HEK293 (cell line): ENCODE measurements at regions not wholly inside any gene's neighbourhood (a gene's known extent, or its start where the extent isn't known, plus 50 kb on each side); places are given as distances from the start of the nearest gene placed in this dataset.

ENCODE experiments used
- CTCF ChIA-PET: fragments of 350-600 bp; formaldehyde crosslinking; extraction: SDS; loops from one replicate; lab custom pipeline; 2021; ENCODE audit warnings: antibody characterized with exemption; lab: Yijun Ruan, JAX
- POLR2A ChIA-PET: fragments of 300-600 bp; formaldehyde crosslinking; extraction: SDS; loops from one replicate; lab custom pipeline; 2020; ENCODE audit warnings: antibody characterized with exemption, inconsistent platforms; lab: Yijun Ruan, JAX
- H3K27ac ChIP-seq: fragments of 200-500 bp; sonication (Bioruptor generic); 2 replicates; pipeline ENCODE4 v1.5.1; 2014; ENCODE audit warnings: low read depth, low read length, control low read depth, inconsistent platforms; ENCODE audit errors: extremely low read depth
- H3K36me3 ChIP-seq, 2 experiments: fragments of 200-500 bp in 1 of 2; sonication (Bioruptor generic) in 1 of 2; 1 replicate in 1 of 2; 2 replicates in 1 of 2; pipeline ENCODE4 v1.5.1; 2014 to 2017; ENCODE audit warnings: inconsistent platforms in 2 of 2, low read length in 2 of 2; ENCODE audit not compliant: control insufficient read depth in 2 of 2, insufficient read depth in 1 of 2
- H3K4me1 ChIP-seq: fragments of 200-500 bp; sonication (Bioruptor generic); 2 replicates; pipeline ENCODE4 v1.5.1; 2014; ENCODE audit warnings: mild to moderate bottlenecking, low read length, inconsistent platforms; ENCODE audit not compliant: control insufficient read depth, insufficient read depth
- H3K4me3 ChIP-seq: 2 replicates; pipeline ENCODE4 v1.5.1; 2011; ENCODE audit warnings: low read depth, mild to moderate bottlenecking, control low read depth, low read length, moderate library complexity
- H3K9me3 ChIP-seq: fragments of 200-500 bp; sonication (Bioruptor generic); 2 replicates; pipeline ENCODE4 v1.5.1; 2014; ENCODE audit warnings: low read depth, low read length, inconsistent platforms; ENCODE audit not compliant: control insufficient read depth, insufficient read depth
- KLF16 ChIP-seq: fragments of 450-650 bp; formaldehyde crosslinking; IDR thresholded peaks from 2 replicates; pipeline ENCODE4 v1.5.1; 2017; ENCODE audit warnings: missing biosample characterization, missing genetic modification characterization
- KLF7 ChIP-seq: fragments of 450-650 bp; formaldehyde crosslinking; IDR thresholded peaks from 2 replicates; pipeline ENCODE4 v1.5.1; 2016; ENCODE audit warnings: missing biosample characterization, missing genetic modification characterization, borderline replicate concordance
- KLF9 ChIP-seq: fragments of 450-650 bp; formaldehyde crosslinking; IDR thresholded peaks from 2 replicates; pipeline ENCODE4 v1.5.1; 2016; ENCODE audit warnings: missing biosample characterization, missing genetic modification characterization, low read depth
- YY2 ChIP-seq: fragments of 450-650 bp; formaldehyde crosslinking; IDR thresholded peaks from 2 replicates; pipeline ENCODE4 v1.5.1; 2016; ENCODE audit warnings: missing biosample characterization, missing genetic modification characterization
- ZNF155 ChIP-seq: fragments of 450-650 bp; formaldehyde crosslinking; IDR thresholded peaks from 2 replicates; pipeline ENCODE4 v1.5.1; 2016; ENCODE audit warnings: missing biosample characterization, missing genetic modification characterization
- ZNF266 ChIP-seq: fragments of 450-650 bp; formaldehyde crosslinking; IDR thresholded peaks from 2 replicates; pipeline ENCODE4 v1.5.1; 2016; ENCODE audit warnings: missing biosample characterization, missing genetic modification characterization, low read depth
- ZNF473 ChIP-seq: fragments of 450-650 bp; formaldehyde crosslinking; IDR thresholded peaks from 2 replicates; pipeline ENCODE4 v1.5.1; 2017; ENCODE audit warnings: missing biosample characterization, missing genetic modification characterization
- ZNF488 ChIP-seq: fragments of 450-650 bp; formaldehyde crosslinking; IDR thresholded peaks from 2 replicates; pipeline ENCODE4 v1.5.1; 2016; ENCODE audit warnings: missing biosample characterization, missing genetic modification characterization
- ZNF560 ChIP-seq: fragments of 450-650 bp; formaldehyde crosslinking; IDR thresholded peaks from 2 replicates; pipeline ENCODE4 v1.5.1; 2017; ENCODE audit warnings: missing biosample characterization, missing genetic modification characterization, borderline replicate concordance
- ZNF610 ChIP-seq: fragments of 450-650 bp; formaldehyde crosslinking; IDR thresholded peaks from 2 replicates; pipeline ENCODE4 v1.5.1; 2016; ENCODE audit warnings: missing biosample characterization, missing genetic modification characterization, borderline replicate concordance
- ZNF626 ChIP-seq: fragments of 450-650 bp; sonication (Bioruptor Pico); formaldehyde crosslinking; IDR thresholded peaks from 2 replicates; pipeline ENCODE4 v1.5.1; 2018; ENCODE audit warnings: missing biosample characterization, missing genetic modification characterization, inconsistent platforms
- ZNF768 ChIP-seq: fragments of 450-650 bp; formaldehyde crosslinking; IDR thresholded peaks from 2 replicates; pipeline ENCODE4 v1.5.1; 2018; ENCODE audit warnings: missing biosample characterization, mild to moderate bottlenecking, missing genetic modification characterization
- ZNF837 ChIP-seq: fragments of 450-650 bp; formaldehyde crosslinking; IDR thresholded peaks from 2 replicates; pipeline ENCODE4 v1.5.1; 2016; ENCODE audit warnings: missing biosample characterization, missing genetic modification characterization
- TF ChIP-seq, protein P1 (sequence below): fragments of 450-650 bp; formaldehyde crosslinking; IDR thresholded peaks from 2 replicates; pipeline ENCODE4 v1.5.1; 2016; ENCODE audit warnings: missing biosample characterization, missing genetic modification characterization
- TF ChIP-seq, protein P2 (sequence below): fragments of 450-650 bp; formaldehyde crosslinking; IDR thresholded peaks from 2 replicates; pipeline ENCODE4 v1.5.1; 2016; ENCODE audit warnings: missing biosample characterization, missing genetic modification characterization
- TF ChIP-seq, protein P3 (sequence below): fragments of 450-650 bp; formaldehyde crosslinking; conservative IDR thresholded peaks from 2 replicates; pipeline ENCODE4 v1.5.1; 2016; ENCODE audit warnings: low read depth, missing biosample characterization, missing genetic modification characterization
- TF ChIP-seq, protein P4 (sequence below): fragments of 450-650 bp; formaldehyde crosslinking; IDR thresholded peaks from 2 replicates; pipeline ENCODE4 v1.5.1; 2017; ENCODE audit warnings: missing biosample characterization, missing genetic modification characterization

- TF ChIP-seq ZNF266, result no peak
- TF ChIP-seq ZNF768, result no peak
- TF ChIP-seq YY2 (tag by site-specific recombination), result no peak
- TF ChIP-seq KLF9, result no peak
Observed at GRCh38 chr3:82087958-82088357, 326.5 kb upstream of the GBE1 start (continued).

GRCh38 chr3:82085851-82086475 lies 324.5 kb upstream of the GBE1 start:
- Histone ChIP-seq H3K4me3 (no peak overlapping the region), H3K9me3 (no peaks in the 10 kb centered on the region), H3K4me1 (no peaks in the 10 kb centered on the region), H3K27ac (no peak overlapping the region), H3K36me3 (no peaks in the 10 kb centered on the region)
- CTCF ChIA-PET, result no interaction called here
- POLR2A ChIA-PET, result no interaction called here
- TF ChIP-seq, protein P1, sequence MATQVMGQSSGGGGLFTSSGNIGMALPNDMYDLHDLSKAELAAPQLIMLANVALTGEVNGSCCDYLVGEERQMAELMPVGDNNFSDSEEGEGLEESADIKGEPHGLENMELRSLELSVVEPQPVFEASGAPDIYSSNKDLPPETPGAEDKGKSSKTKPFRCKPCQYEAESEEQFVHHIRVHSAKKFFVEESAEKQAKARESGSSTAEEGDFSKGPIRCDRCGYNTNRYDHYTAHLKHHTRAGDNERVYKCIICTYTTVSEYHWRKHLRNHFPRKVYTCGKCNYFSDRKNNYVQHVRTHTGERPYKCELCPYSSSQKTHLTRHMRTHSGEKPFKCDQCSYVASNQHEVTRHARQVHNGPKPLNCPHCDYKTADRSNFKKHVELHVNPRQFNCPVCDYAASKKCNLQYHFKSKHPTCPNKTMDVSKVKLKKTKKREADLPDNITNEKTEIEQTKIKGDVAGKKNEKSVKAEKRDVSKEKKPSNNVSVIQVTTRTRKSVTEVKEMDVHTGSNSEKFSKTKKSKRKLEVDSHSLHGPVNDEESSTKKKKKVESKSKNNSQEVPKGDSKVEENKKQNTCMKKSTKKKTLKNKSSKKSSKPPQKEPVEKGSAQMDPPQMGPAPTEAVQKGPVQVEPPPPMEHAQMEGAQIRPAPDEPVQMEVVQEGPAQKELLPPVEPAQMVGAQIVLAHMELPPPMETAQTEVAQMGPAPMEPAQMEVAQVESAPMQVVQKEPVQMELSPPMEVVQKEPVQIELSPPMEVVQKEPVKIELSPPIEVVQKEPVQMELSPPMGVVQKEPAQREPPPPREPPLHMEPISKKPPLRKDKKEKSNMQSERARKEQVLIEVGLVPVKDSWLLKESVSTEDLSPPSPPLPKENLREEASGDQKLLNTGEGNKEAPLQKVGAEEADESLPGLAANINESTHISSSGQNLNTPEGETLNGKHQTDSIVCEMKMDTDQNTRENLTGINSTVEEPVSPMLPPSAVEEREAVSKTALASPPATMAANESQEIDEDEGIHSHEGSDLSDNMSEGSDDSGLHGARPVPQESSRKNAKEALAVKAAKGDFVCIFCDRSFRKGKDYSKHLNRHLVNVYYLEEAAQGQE (tag by site-specific recombination), result no peak
- TF ChIP-seq ZNF488 (tag by site-specific recombination) (no peak), ZNF473 (tag by site-specific recombination) (no peak), ZNF837 (tag by site-specific recombination) (no peak), ZNF560 (tag by site-specific recombination) (no peak), ZNF626 (tag by site-specific recombination) (no peak), KLF7 (tag by site-specific recombination) (no peak), KLF16 (tag by site-specific recombination) (no peak), ZNF155 (tag by site-specific recombination) (no peak), ZNF610 (tag by site-specific recombination) (no peak)
- TF ChIP-seq, protein P2, sequence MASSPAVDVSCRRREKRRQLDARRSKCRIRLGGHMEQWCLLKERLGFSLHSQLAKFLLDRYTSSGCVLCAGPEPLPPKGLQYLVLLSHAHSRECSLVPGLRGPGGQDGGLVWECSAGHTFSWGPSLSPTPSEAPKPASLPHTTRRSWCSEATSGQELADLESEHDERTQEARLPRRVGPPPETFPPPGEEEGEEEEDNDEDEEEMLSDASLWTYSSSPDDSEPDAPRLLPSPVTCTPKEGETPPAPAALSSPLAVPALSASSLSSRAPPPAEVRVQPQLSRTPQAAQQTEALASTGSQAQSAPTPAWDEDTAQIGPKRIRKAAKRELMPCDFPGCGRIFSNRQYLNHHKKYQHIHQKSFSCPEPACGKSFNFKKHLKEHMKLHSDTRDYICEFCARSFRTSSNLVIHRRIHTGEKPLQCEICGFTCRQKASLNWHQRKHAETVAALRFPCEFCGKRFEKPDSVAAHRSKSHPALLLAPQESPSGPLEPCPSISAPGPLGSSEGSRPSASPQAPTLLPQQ (tag by site-specific recombination), result no peak
- TF ChIP-seq, protein P3, sequence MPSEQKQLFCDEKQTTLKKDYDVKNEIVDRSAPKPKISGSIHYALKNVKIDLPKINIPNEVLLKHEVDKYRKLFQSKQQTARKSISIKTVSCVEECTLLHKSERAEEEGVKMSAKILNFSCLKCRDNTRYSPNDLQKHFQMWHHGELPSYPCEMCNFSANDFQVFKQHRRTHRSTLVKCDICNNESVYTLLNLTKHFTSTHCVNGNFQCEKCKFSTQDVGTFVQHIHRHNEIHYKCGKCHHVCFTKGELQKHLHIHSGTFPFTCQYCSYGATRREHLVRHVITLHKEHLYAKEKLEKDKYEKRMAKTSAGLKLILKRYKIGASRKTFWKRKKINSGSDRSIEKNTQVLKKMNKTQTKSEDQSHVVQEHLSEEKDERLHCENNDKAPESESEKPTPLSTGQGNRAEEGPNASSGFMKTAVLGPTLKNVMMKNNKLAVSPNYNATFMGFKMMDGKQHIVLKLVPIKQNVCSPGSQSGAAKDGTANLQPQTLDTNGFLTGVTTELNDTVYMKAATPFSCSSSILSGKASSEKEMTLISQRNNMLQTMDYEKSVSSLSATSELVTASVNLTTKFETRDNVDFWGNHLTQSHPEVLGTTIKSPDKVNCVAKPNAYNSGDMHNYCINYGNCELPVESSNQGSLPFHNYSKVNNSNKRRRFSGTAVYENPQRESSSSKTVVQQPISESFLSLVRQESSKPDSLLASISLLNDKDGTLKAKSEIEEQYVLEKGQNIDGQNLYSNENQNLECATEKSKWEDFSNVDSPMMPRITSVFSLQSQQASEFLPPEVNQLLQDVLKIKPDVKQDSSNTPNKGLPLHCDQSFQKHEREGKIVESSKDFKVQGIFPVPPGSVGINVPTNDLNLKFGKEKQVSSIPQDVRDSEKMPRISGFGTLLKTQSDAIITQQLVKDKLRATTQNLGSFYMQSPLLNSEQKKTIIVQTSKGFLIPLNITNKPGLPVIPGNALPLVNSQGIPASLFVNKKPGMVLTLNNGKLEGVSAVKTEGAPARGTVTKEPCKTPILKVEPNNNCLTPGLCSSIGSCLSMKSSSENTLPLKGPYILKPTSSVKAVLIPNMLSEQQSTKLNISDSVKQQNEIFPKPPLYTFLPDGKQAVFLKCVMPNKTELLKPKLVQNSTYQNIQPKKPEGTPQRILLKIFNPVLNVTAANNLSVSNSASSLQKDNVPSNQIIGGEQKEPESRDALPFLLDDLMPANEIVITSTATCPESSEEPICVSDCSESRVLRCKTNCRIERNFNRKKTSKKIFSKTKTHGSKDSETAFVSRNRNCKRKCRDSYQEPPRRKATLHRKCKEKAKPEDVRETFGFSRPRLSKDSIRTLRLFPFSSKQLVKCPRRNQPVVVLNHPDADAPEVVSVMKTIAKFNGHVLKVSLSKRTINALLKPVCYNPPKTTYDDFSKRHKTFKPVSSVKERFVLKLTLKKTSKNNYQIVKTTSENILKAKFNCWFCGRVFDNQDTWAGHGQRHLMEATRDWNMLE (tag by site-specific recombination), result no peak
- TF ChIP-seq, protein P4, sequence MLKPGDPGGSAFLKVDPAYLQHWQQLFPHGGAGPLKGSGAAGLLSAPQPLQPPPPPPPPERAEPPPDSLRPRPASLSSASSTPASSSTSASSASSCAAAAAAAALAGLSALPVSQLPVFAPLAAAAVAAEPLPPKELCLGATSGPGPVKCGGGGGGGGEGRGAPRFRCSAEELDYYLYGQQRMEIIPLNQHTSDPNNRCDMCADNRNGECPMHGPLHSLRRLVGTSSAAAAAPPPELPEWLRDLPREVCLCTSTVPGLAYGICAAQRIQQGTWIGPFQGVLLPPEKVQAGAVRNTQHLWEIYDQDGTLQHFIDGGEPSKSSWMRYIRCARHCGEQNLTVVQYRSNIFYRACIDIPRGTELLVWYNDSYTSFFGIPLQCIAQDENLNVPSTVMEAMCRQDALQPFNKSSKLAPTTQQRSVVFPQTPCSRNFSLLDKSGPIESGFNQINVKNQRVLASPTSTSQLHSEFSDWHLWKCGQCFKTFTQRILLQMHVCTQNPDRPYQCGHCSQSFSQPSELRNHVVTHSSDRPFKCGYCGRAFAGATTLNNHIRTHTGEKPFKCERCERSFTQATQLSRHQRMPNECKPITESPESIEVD, result no peak
- TF ChIP-seq, all 188 proteins: peak for 0
